GM23248 (cell line): ENCODE measurements at regions not wholly inside any gene's neighbourhood (a gene's known extent, or its start where the extent isn't known, plus 50 kb on each side); places are given as distances from the start of the nearest gene placed in this dataset.

ENCODE experiments used
- DNase-seq: peaks from one replicate; pipeline ENCODE4 v3.0.0-alpha.2; 2015
- H2AFZ ChIP-seq: fragments of 200-600 bp; sonication (generic); 2 replicates; pipeline ENCODE4 v1.6.1; 2016; ENCODE audit warnings: antibody characterized with exemption
- H3F3A ChIP-seq: fragments of 200-600 bp; sonication (generic); 2 replicates; pipeline ENCODE4 v1.6.1; 2016; ENCODE audit warnings: mild to moderate bottlenecking, antibody characterized with exemption, mixed run types; ENCODE audit not compliant: insufficient read depth
- H3K27ac ChIP-seq: fragments of 200-600 bp; sonication (generic); 2 replicates; pipeline ENCODE4 v1.5.1; 2016; ENCODE audit warnings: mild to moderate bottlenecking
- H3K27me3 ChIP-seq: fragments of 200-600 bp; sonication (generic); replicated peaks from 2 replicates; pipeline ENCODE4 v1.6.1; 2016; ENCODE audit warnings: mild to moderate bottlenecking; ENCODE audit not compliant: insufficient read depth
- H3K36me3 ChIP-seq: fragments of 200-600 bp; sonication (generic); 2 replicates; pipeline ENCODE4 v1.6.1; 2016; ENCODE audit warnings: low read depth, mild to moderate bottlenecking
- H3K4me1 ChIP-seq: fragments of 200-600 bp; sonication (generic); 2 replicates; pipeline ENCODE4 v1.6.1; 2016; ENCODE audit warnings: mild to moderate bottlenecking; ENCODE audit not compliant: insufficient read depth
- H3K4me2 ChIP-seq: fragments of 200-600 bp; sonication (generic); one replicate; pipeline ENCODE4 v1.6.1; 2016; ENCODE audit warnings: mild to moderate bottlenecking; ENCODE audit not compliant: unreplicated experiment
- H3K4me3 ChIP-seq: fragments of 200-600 bp; sonication (generic); 2 replicates; pipeline ENCODE4 v1.5.1; 2016; ENCODE audit warnings: mild to moderate bottlenecking
- H3K79me2 ChIP-seq: fragments of 200-600 bp; sonication (generic); 2 replicates; pipeline ENCODE4 v1.6.1; 2016; ENCODE audit warnings: mild to moderate bottlenecking; ENCODE audit not compliant: insufficient read depth
- H3K9ac ChIP-seq: fragments of 200-600 bp; sonication (generic); 2 replicates; pipeline ENCODE4 v1.6.1; 2016; ENCODE audit warnings: mild to moderate bottlenecking
- H3K9me2 ChIP-seq: fragments of 200-600 bp; sonication (generic); 2 replicates; pipeline ENCODE4 v1.6.1; 2016; ENCODE audit warnings: mixed run types, mild to moderate bottlenecking, moderate library complexity; ENCODE audit not compliant: insufficient read depth
- H3K9me3 ChIP-seq: fragments of 200-600 bp; sonication (generic); one replicate; pipeline ENCODE4 v1.6.1; 2017; ENCODE audit warnings: low read depth
- H4K20me1 ChIP-seq: fragments of 200-600 bp; sonication (generic); 2 replicates; pipeline ENCODE4 v1.6.0; 2016; ENCODE audit not compliant: insufficient read depth
- EZH2 ChIP-seq: fragments of 200-600 bp; sonication (generic); IDR thresholded peaks from 2 replicates; pipeline ENCODE4 v1.6.1; 2018; ENCODE audit warnings: antibody characterized with exemption, mild to moderate bottlenecking; ENCODE audit not compliant: insufficient read depth, poor library complexity, severe bottlenecking
- EZH2phosphoT487 ChIP-seq: fragments of 200-600 bp; sonication (generic); IDR thresholded peaks from 2 replicates; pipeline ENCODE4 v1.6.1; 2018; ENCODE audit warnings: antibody characterized with exemption, moderate library complexity, mild to moderate bottlenecking, low read depth; ENCODE audit not compliant: insufficient read depth
- WGBS, 2 experiments: methylation state at CpG; one replicate each; pipeline ENCODE4 v1.1.6; 2015 to 2017; ENCODE audit warnings: low lambda C conversion rate in 2 of 2, low coverage in 1 of 2; ENCODE audit errors: missing lambda C conversion rate in 2 of 2; 5-methylcytosine and 5-hydroxymethylcytosine counted together
- in situ Hi-C: fragments of 300-500 bp; cut with MboI; formaldehyde crosslinking; loops from 2 replicates; pipeline ENCODE4 v1.15.0; 2020

DNA sequence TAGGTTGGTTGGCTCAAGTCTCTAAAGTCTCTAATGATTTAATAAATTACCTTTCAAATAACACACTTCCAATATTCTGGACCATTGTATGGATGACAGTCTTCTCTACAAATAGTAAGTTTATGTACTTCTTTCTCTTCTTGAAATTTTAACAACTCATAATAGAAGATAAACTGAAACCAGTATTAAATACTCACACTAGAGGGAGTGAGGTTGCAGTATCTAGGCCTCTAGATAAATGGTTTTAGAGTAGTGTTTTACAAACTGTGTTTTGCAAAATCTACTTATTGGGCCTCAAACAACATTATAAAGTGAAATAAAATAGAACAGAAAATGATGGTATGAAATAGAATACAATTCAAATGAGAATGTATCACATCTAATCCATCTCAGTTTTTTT is 479.9 kb upstream of the BRINP3 start:
- no peak overlapping the region for H3K27ac ChIP-seq
- DNase-seq: no peak
- in situ Hi-C loops: no loop called here
- H3K4me2 ChIP-seq: no peak overlapping the region
- no peaks in the 10 kb centered on the region for H3K4me1 ChIP-seq
- no peaks in the 10 kb centered on the region for H3K79me2 ChIP-seq
- H3F3A ChIP-seq: no peaks in the 10 kb centered on the region
- H3K4me3 ChIP-seq: no peak overlapping the region
- no peak for TF ChIP-seq EZH2
- TF ChIP-seq EZH2phosphoT487: no peak
- H4K20me1 ChIP-seq: no peaks in the 10 kb centered on the region
- no peaks in the 10 kb centered on the region for H3K9me2 ChIP-seq
- no peaks in the 10 kb centered on the region for H3K36me3 ChIP-seq
- H3K9me3 ChIP-seq: no peaks in the 10 kb centered on the region
- no peaks in the 10 kb centered on the region for H3K27me3 ChIP-seq
- H3K9ac ChIP-seq: no peak overlapping the region
- H2AFZ ChIP-seq: no peak overlapping the region

DNA sequence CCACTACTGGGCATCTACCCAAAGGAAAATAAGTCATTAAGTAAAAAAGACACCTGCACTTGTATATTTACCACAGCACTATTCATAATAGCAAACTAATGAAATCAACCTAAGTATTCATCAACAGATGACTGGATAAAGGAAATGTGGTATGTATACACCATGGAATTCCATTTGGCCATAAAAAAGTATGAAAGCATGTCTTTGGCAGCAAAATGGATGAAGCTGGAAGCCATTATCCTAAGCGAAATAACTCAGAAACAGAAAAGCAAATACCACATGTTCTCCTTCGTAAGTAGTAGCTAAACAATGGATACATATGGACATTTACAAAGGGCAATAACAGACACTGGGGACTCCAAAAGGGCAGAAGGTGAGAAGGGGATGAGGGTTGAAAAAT is 485.7 kb upstream of the BRINP3 start:
- Histone ChIP-seq H3K9me2 (no peaks in the 10 kb centered on the region), H3K4me2 (no peak overlapping the region), H3K36me3 (no peaks in the 10 kb centered on the region), H3K27me3 (no peaks in the 10 kb centered on the region), H3K9ac (no peak overlapping the region), H3K79me2 (no peaks in the 10 kb centered on the region), H3K4me3 (no peak overlapping the region), H2AFZ (no peak overlapping the region), H4K20me1 (no peaks in the 10 kb centered on the region), H3K4me1 (no peaks in the 10 kb centered on the region), H3K27ac (no peak overlapping the region), H3K9me3 (no peaks in the 10 kb centered on the region), H3F3A (no peaks in the 10 kb centered on the region)
- 0 to 3% methylated on average over 2 of the region's 2 CpGs for WGBS, 2 experiments
- in situ Hi-C loops: no loop called here
- DNase-seq: no peak
- TF ChIP-seq EZH2: no peak
- TF ChIP-seq EZH2phosphoT487: no peak

DNA sequence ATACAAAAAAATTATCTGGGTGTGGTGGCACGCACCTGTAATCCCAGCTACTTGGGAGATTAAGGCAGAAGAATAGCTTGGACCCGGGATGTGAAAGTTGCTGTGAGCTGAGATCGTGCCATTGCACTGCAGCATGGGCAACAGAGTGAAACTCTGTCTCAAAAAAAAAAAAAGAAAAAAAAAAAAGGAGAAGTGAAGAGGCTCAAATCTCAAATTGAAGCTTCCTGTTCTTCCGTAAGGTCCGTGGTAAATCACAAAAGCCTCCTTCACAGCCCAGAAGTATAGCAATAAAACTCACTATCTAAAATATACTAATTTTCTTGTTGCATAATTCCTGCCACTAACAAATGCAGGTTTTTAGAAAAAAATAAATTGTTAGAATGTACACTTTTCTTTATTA is 498.2 kb upstream of the BRINP3 start:
- Histone ChIP-seq H2AFZ (no peak overlapping the region), H3K4me3 (no peak overlapping the region), H3K4me2 (no peak overlapping the region), H3K4me1 (no peaks in the 10 kb centered on the region), H3K27ac (no peak overlapping the region), H3K36me3 (no peaks in the 10 kb centered on the region), H3K79me2 (no peaks in the 10 kb centered on the region), H3F3A (no peaks in the 10 kb centered on the region), H3K9me2 (no peaks in the 10 kb centered on the region), H3K27me3 (no peaks in the 10 kb centered on the region), H3K9me3 (no peaks in the 10 kb centered on the region), H3K9ac (no peak overlapping the region), H4K20me1 (no peaks in the 10 kb centered on the region)
- no peak for DNase-seq
- WGBS, 2 experiments: 19 to 27% methylated on average over 5 of the region's 5 CpGs
- TF ChIP-seq EZH2: no peak
- no peak for TF ChIP-seq EZH2phosphoT487
- in situ Hi-C loops: no loop called here

DNA sequence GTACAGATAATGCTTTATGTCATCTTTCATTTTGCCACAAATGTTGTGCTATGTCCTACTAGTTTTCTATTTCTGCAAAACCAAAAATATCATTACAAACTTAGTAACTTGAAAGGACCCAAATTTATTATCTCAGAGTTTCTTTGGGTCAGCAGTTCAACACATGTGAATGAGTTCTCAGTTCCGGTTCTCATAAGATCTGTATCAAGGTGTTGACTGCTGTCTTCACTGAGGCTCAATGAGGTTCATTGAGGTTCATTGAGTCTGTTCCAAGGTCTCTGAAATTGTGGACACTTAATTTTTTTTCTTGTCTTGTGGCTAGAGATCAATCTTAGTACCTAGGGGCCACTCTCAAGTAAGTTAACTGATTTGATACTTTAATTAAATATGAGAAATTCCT is 525.1 kb upstream of the BRINP3 start:
- WGBS, 2 experiments: 35 to 67% methylated on average over 1 of the region's 1 CpG
- Histone ChIP-seq H2AFZ (no peak overlapping the region), H3K36me3 (no peaks in the 10 kb centered on the region), H3K79me2 (no peaks in the 10 kb centered on the region), H3K27me3 (no peaks in the 10 kb centered on the region), H3K9me2 (no peaks in the 10 kb centered on the region), H3K27ac (no peak overlapping the region), H3K4me2 (no peak overlapping the region), H3F3A (no peaks in the 10 kb centered on the region), H3K9ac (no peak overlapping the region), H3K4me1 (no peaks in the 10 kb centered on the region), H3K4me3 (no peak overlapping the region), H4K20me1 (no peaks in the 10 kb centered on the region), H3K9me3 (no peaks in the 10 kb centered on the region)
- in situ Hi-C loops: no loop called here
- TF ChIP-seq EZH2: no peak
- no peak for TF ChIP-seq EZH2phosphoT487
- no peak for DNase-seq

DNA sequence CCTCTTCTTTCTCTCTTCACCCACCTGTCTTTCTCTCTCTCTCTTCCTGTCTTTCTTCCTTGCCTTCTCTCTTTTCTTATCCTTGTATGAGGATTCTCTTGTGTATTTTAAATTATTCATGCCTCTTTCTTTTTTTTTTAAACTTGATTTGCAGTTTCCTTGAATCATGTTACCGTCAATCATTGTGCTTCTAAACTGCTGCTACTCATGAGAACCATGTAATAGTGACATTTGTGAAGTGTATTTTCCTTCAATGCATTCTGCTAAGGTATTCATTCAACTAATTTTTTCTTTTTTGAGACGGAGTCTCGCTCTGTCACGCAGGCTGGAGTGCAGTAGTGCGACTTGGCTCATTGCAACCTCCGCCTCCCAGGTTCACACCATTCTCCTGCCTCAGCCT is 539.1 kb upstream of the BRINP3 start:
- H3K79me2 ChIP-seq: no peaks in the 10 kb centered on the region
- no peaks in the 10 kb centered on the region for H3K36me3 ChIP-seq
- in situ Hi-C loops: no loop called here

More for the DNA sequence above, 539.1 kb upstream of the BRINP3 start:
- no peak for DNase-seq
- TF ChIP-seq EZH2 (no peak), EZH2phosphoT487 (no peak)
- Histone ChIP-seq H3K9ac (no peak overlapping the region), H2AFZ (no peak overlapping the region), H3K9me3 (peaks cover 8% of the 10 kb centered on the region), H3K4me3 (no peak overlapping the region), H3K27ac (no peak overlapping the region), H3F3A (no peaks in the 10 kb centered on the region), H3K9me2 (no peaks in the 10 kb centered on the region), H3K4me1 (no peaks in the 10 kb centered on the region), H3K27me3 (no peaks in the 10 kb centered on the region), H4K20me1 (no peaks in the 10 kb centered on the region), H3K4me2 (no peak overlapping the region)
- WGBS, 2 experiments: 41 to 47% methylated on average over 6 of the region's 6 CpGs
